ENCODE measurements at regions not wholly inside any gene's neighbourhood (a gene's known extent, or its start where the extent isn't known, plus 50 kb on each side); places are given as distances from the start of the nearest gene placed in this dataset.

- Mint-ChIP-seq H3K27me3 (no peaks in the 10 kb centered on the region), H3K9me3 (no peaks in the 10 kb centered on the region), H3K4me1 (ENCODE audit: low read depth) (no peaks in the 10 kb centered on the region), H3K27ac (no peak overlapping the region), H3K4me3 (no peak overlapping the region), H3K36me3 (ENCODE audit: low read depth) (no peaks in the 10 kb centered on the region)
- DNase-seq (no peak), ATAC-seq (no peak)
- ChIA-PET CTCF (no interaction called here), POLR2A (no interaction called here)
- no peak for TF ChIP-seq CTCF (IDR thresholded peaks at IDR 0.05)
- intact Hi-C loops (cut with micrococcal nuclease): no loop called here
Observed at GRCh38 chr4:42710761-42711160, 53.9 kb upstream of the ATP8A1 start.

- H3K4me1 Mint-ChIP-seq (ENCODE audit: low read depth): no peaks in the 10 kb centered on the region
- ATAC-seq (no peak), DNase-seq (no peak)
- CTCF ChIA-PET: no interaction called here
- H3K4me3 Mint-ChIP-seq: no peak overlapping the region
- intact Hi-C loops (cut with micrococcal nuclease): no loop called here
- POLR2A ChIA-PET: no interaction called here
- H3K9me3 Mint-ChIP-seq: no peaks in the 10 kb centered on the region
- H3K27ac Mint-ChIP-seq: no peak overlapping the region
- H3K36me3 Mint-ChIP-seq (ENCODE audit: low read depth): no peaks in the 10 kb centered on the region
- no peaks in the 10 kb centered on the region for H3K27me3 Mint-ChIP-seq
- no peak for TF ChIP-seq CTCF (IDR thresholded peaks at IDR 0.05)
Observed at GRCh38 chr4:42710329-42710728, 53.4 kb upstream of the ATP8A1 start.

GRCh38 chr4:42709392-42710065, 52.6 kb upstream of the ATP8A1 start:
- Mint-ChIP-seq H3K4me3 (no peak overlapping the region), H3K27ac (no peak overlapping the region), H3K27me3 (no peaks in the 10 kb centered on the region), H3K9me3 (no peaks in the 10 kb centered on the region), H3K36me3 (ENCODE audit: low read depth) (no peaks in the 10 kb centered on the region), H3K4me1 (ENCODE audit: low read depth) (no peaks in the 10 kb centered on the region)
- intact Hi-C loops (cut with micrococcal nuclease): no loop called here
- ChIA-PET POLR2A (interaction anchor here (0.6 kb wide), 1 partner anchor 87 kb away, joined by 3 read pairs; no protein-coding TSS in a partner anchor), CTCF (no interaction called here)
- no peak for TF ChIP-seq CTCF (IDR thresholded peaks at IDR 0.05)
- ATAC-seq (no peak), DNase-seq (no peak)

- H3K9me3 Mint-ChIP-seq: no peaks in the 10 kb centered on the region
- H3K4me1 Mint-ChIP-seq (ENCODE audit: low read depth): no peaks in the 10 kb centered on the region
- DNase-seq (no peak), ATAC-seq (no peak)
- H3K27ac Mint-ChIP-seq: no peak overlapping the region
- no peaks in the 10 kb centered on the region for H3K36me3 Mint-ChIP-seq (ENCODE audit: low read depth)
- no peaks in the 10 kb centered on the region for H3K27me3 Mint-ChIP-seq
- ChIA-PET POLR2A (no interaction called here), CTCF (no interaction called here)
- intact Hi-C loops (cut with micrococcal nuclease): no loop called here
- no peak for TF ChIP-seq CTCF (IDR thresholded peaks at IDR 0.05)
- no peak overlapping the region for H3K4me3 Mint-ChIP-seq
Observed at GRCh38 chr4:42708625-42709024, 51.7 kb upstream of the ATP8A1 start.
